HEK293T (cell line): ENCODE measurements at regions not wholly inside any gene's neighbourhood (a gene's known extent, or its start where the extent isn't known, plus 50 kb on each side); places are given as distances from the start of the nearest gene placed in this dataset.

ENCODE experiments used
- BHLHE40 ChIP-seq: fragments of 450-650 bp; IDR thresholded peaks from 2 replicates; pipeline ENCODE4 v1.6.1; 2016; ENCODE audit warnings: mild to moderate bottlenecking, moderate library complexity, borderline replicate concordance
- ELF4 ChIP-seq: fragments of 450-650 bp; IDR thresholded peaks from 2 replicates; pipeline ENCODE4 v1.6.1; 2017; ENCODE audit warnings: antibody characterized with exemption
- FOXA1 ChIP-seq: fragments of 450-650 bp; IDR thresholded peaks from 2 replicates; pipeline ENCODE4 v1.6.1; 2016; ENCODE audit warnings: mild to moderate bottlenecking
- FOXM1 ChIP-seq: fragments of 450-650 bp; IDR thresholded peaks from 2 replicates; pipeline ENCODE4 v1.6.1; 2017; ENCODE audit warnings: mild to moderate bottlenecking, borderline replicate concordance
- HDGF ChIP-seq: fragments of 450-650 bp; IDR thresholded peaks from 2 replicates; pipeline ENCODE4 v1.6.1; 2017; ENCODE audit warnings: antibody characterized with exemption, borderline replicate concordance
- NFRKB ChIP-seq: fragments of 450-650 bp; IDR thresholded peaks from 2 replicates; pipeline ENCODE4 v1.6.1; 2016; ENCODE audit warnings: mild to moderate bottlenecking, moderate library complexity
- PKNOX1 ChIP-seq: fragments of 450-650 bp; IDR thresholded peaks from 2 replicates; pipeline ENCODE4 v1.6.1; 2016
- SP1 ChIP-seq: fragments of 450-650 bp; IDR thresholded peaks from 2 replicates; pipeline ENCODE4 v1.6.1; 2017
- SUZ12 ChIP-seq: fragments of 450-650 bp; IDR thresholded peaks from 2 replicates; pipeline ENCODE4 v1.6.1; 2016; ENCODE audit warnings: mild to moderate bottlenecking
- TARDBP ChIP-seq: fragments of 450-650 bp; IDR thresholded peaks from 2 replicates; pipeline ENCODE4 v1.6.1; 2016
- ZNF384 ChIP-seq: fragments of 450-650 bp; IDR thresholded peaks from 2 replicates; pipeline ENCODE4 v1.6.1; 2016

GRCh38 chr1:95309031-95309471 lies 75.0 kb downstream of the RWDD3 start:
- TF ChIP-seq SP1 (no peak), BHLHE40 (no peak), FOXM1 (no peak), PKNOX1 (no peak), TARDBP (no peak), ELF4 (no peak), NFRKB (no peak), ZNF384 (no peak), SUZ12 (no peak), FOXA1 (no peak), HDGF (no peak)
